ENCODE measurements at regions not wholly inside any gene's neighbourhood (a gene's known extent, or its start where the extent isn't known, plus 50 kb on each side); places are given as distances from the start of the nearest gene placed in this dataset.

DNA sequence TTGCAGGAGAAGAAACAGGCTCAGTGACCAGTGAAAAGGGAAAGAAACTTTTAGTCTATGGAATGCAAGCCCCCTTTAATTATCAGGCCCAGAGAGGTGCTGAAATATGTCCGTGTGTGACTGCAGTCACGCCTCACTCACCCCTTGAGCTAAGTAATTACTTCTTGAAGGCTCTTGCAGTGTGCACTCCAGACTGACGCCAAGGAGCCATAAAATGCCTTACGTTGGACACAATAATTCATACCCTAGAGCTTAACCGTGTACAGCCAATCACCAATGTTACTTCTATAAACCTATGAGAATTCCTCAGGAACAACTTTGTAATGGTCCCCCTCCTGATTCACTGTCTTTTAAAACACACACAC, 242.2 kb downstream of the SYK start:
- peaks cover 0 to 3% (median 0%) of the 10 kb centered on the region in 4 donors for H3K27me3 ChIP-seq
- no peak for DNase-seq
- peaks cover 0 to 5% (median 4%) of the 10 kb centered on the region in 3 donors for H3K4me1 ChIP-seq
- no peaks in the 10 kb centered on the region for H3K36me3 ChIP-seq
- H3K9me3 ChIP-seq = no peaks in the 10 kb centered on the region
- H3K27ac ChIP-seq = no peak overlapping the region
- 93 to 95% methylated on average over 5 of the region's 5 CpGs for WGBS, 2 donors
- intact Hi-C loops (cut with DNase I) = no loop called here
- no peak for TF ChIP-seq POLR2A (IDR thresholded peaks at IDR 0.05)
- TF ChIP-seq, protein P1, sequence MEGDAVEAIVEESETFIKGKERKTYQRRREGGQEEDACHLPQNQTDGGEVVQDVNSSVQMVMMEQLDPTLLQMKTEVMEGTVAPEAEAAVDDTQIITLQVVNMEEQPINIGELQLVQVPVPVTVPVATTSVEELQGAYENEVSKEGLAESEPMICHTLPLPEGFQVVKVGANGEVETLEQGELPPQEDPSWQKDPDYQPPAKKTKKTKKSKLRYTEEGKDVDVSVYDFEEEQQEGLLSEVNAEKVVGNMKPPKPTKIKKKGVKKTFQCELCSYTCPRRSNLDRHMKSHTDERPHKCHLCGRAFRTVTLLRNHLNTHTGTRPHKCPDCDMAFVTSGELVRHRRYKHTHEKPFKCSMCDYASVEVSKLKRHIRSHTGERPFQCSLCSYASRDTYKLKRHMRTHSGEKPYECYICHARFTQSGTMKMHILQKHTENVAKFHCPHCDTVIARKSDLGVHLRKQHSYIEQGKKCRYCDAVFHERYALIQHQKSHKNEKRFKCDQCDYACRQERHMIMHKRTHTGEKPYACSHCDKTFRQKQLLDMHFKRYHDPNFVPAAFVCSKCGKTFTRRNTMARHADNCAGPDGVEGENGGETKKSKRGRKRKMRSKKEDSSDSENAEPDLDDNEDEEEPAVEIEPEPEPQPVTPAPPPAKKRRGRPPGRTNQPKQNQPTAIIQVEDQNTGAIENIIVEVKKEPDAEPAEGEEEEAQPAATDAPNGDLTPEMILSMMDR (IDR thresholded peaks at IDR 0.05) = no peak
- H3K4me3 ChIP-seq = no peak overlapping the region

DNA sequence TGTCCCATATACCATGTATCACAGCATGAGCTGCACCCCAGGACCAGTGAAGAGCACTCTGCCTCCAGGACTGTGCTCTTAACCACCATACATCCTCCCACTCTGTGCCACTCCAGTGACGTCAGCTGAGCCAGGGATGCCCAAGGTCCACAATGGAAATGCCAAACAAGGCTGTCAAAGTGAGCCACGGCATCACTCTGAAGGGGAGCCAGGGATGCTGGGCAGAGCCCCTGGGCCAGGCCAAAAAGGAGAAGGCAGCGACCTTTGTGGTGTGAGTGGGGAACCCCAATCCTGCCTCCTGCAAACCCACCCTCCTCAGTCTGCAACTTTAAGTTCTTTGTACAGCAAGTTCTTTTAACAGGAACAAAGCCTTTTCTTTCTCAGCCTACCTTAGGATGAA, 242.7 kb downstream of the SYK start:
- H3K9me3 ChIP-seq = no peaks in the 10 kb centered on the region
- no peaks in the 10 kb centered on the region for H3K36me3 ChIP-seq
- DNase-seq = no peak
- H3K4me3 ChIP-seq = no peak overlapping the region
- peaks cover 0 to 3% (median 0%) of the 10 kb centered on the region in 4 donors for H3K27me3 ChIP-seq
- no peak overlapping the region for H3K27ac ChIP-seq
- intact Hi-C loops (cut with DNase I) = no loop called here
- TF ChIP-seq, protein P1 (IDR thresholded peaks at IDR 0.05) = no peak
- no peak for TF ChIP-seq POLR2A (IDR thresholded peaks at IDR 0.05)
- peaks cover 0 to 3% (median 0%) of the 10 kb centered on the region in 3 donors for H3K4me1 ChIP-seq
- 88 to 90% methylated on average over 2 of the region's 3 CpGs for WGBS, 2 donors

DNA sequence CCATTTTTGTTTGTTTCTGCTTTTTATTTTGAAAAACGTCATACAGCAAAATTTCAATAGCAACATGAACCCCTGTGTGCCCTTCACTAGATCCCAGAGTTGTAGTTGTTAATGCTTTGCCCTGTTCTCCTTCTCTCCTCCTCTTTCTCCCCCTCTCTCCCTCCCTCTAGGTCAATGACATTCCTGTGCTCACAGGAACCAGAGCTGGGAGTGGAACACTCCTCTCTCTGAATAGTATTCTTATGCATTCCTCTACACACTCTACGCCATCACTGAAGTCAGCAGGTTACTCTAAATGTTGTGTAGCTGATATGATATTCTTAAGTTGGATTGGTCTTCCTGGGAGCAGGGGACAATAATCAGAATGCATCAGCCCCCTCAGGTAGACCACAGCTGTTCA, 243.4 kb downstream of the SYK start:
- Histone ChIP-seq H3K36me3 (no peaks in the 10 kb centered on the region), H3K27ac (no peak overlapping the region), H3K4me3 (no peak overlapping the region), H3K4me1 (peaks cover 0 to 3% (median 0%) of the 10 kb centered on the region in 3 donors), H3K27me3 (peaks cover 0 to 3% (median 0%) of the 10 kb centered on the region in 4 donors), H3K9me3 (no peaks in the 10 kb centered on the region)
- 75% methylated on average over 2 of the region's 2 CpGs for WGBS, 2 donors
- TF ChIP-seq, protein P1 (IDR thresholded peaks at IDR 0.05) = no peak
- TF ChIP-seq POLR2A (IDR thresholded peaks at IDR 0.05) = no peak
- no peak for DNase-seq
- intact Hi-C loops (cut with DNase I) = no loop called here

DNA sequence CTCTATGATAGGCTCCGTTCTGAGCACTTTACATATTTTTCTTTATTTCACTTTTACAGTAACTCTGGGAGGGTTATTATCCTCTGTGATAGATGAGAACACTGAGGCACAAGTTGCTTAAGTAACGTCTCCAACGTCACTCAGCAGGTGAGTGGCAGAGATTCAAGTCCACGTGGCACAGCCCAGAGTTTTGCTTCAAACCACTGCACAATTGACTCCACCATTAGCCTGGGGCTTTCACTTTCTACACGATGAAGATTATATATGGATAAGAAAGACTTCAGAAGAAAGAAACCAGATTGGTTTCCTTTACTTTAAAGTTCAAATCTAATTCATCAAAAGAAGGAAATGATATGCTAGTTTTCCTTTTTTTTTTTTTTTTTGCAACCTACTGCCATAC, 245.9 kb downstream of the SYK start:
- Histone ChIP-seq H3K27ac (no peak overlapping the region), H3K36me3 (no peaks in the 10 kb centered on the region), H3K4me3 (no peak overlapping the region), H3K9me3 (no peaks in the 10 kb centered on the region), H3K27me3 (peaks cover 0 to 3% (median 0%) of the 10 kb centered on the region in 4 donors), H3K4me1 (peaks cover 0 to 3% (median 0%) of the 10 kb centered on the region in 3 donors)
- intact Hi-C loops (cut with DNase I) = no loop called here
- WGBS, 2 donors = 17 to 29% methylated on average over 5 of the region's 5 CpGs
- TF ChIP-seq POLR2A (IDR thresholded peaks at IDR 0.05) = no peak
- TF ChIP-seq, protein P1 (IDR thresholded peaks at IDR 0.05) = no peak
- no peak for DNase-seq

DNA sequence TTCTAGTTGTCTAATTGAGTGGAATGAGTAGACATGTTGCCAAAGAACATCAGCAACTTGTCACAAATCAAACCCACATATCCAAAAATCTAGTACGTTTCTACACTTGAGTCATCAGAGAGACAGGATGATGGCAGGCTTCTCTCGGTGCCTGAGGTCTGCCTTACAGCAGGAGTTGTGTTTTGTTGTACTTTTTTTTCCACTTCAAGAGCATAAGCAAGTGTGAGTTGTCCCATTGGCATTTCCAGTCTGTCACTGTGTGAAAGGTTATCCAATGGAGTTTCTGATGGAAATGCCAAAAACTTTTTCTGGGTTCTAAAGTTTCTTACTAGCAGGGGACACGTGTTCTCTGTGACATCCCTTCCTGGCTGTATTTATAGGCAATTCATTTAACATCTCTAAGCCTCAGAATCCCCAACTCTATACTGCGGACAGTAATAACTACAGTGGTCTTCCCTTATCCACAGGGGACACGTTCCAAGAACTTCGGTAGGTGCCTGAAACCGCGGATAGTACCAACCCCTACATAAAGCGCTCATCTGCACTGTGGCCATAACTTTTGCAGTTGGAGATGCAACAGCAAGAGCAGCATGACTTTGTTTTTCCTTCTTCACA, 246.5 kb downstream of the SYK start:
- H3K36me3 ChIP-seq = no peaks in the 10 kb centered on the region
- H3K4me1 ChIP-seq = peaks cover 0 to 3% (median 0%) of the 10 kb centered on the region in 3 donors
- WGBS, 2 donors = 73 to 80% methylated on average over 9 of the region's 9 CpGs
- no peaks in the 10 kb centered on the region for H3K9me3 ChIP-seq
- TF ChIP-seq, protein P1 (IDR thresholded peaks at IDR 0.05) = no peak
- no peak for TF ChIP-seq POLR2A (IDR thresholded peaks at IDR 0.05)
- H3K4me3 ChIP-seq = no peak overlapping the region
- intact Hi-C loops (cut with DNase I) = no loop called here
- H3K27ac ChIP-seq = no peak overlapping the region
- peaks cover 0 to 3% (median 0%) of the 10 kb centered on the region in 4 donors for H3K27me3 ChIP-seq
- DNase-seq = no peak

Measured in esophagus squamous epithelium (tissue), 5 donors.